Glutamatergic neuron (in vitro differentiated cells): ENCODE measurements at regions not wholly inside any gene's neighbourhood (a gene's known extent, or its start where the extent isn't known, plus 50 kb on each side); places are given as distances from the start of the nearest gene placed in this dataset.

Source experiments
- DNase-seq: peaks from one replicate; pipeline ENCODE4 v3.0.0; 2022
- H3K27ac Mint-ChIP-seq: one replicate; pipeline ENCODE4 v1.8.0; 2020; ENCODE audit warnings: mild to moderate bottlenecking, mixed read lengths, inconsistent platforms; ENCODE audit not compliant: unreplicated experiment
- H3K27me3 Mint-ChIP-seq: one replicate; pipeline ENCODE4 v1.8.0; 2020; ENCODE audit warnings: mild to moderate bottlenecking, moderate library complexity, mixed read lengths, inconsistent platforms; ENCODE audit not compliant: unreplicated experiment
- H3K36me3 Mint-ChIP-seq: one replicate; pipeline ENCODE4 v1.8.0; 2020; ENCODE audit warnings: mild to moderate bottlenecking, mixed read lengths, inconsistent platforms; ENCODE audit not compliant: unreplicated experiment
- H3K4me1 Mint-ChIP-seq: one replicate; pipeline ENCODE4 v1.8.0; 2020; ENCODE audit warnings: mild to moderate bottlenecking, low read depth, mixed read lengths, inconsistent platforms; ENCODE audit not compliant: unreplicated experiment
- H3K4me3 Mint-ChIP-seq: one replicate; pipeline ENCODE4 v1.8.0; 2020; ENCODE audit warnings: mild to moderate bottlenecking, mixed read lengths, inconsistent platforms; ENCODE audit not compliant: unreplicated experiment
- H3K9me3 Mint-ChIP-seq: one replicate; pipeline ENCODE4 v1.8.0; 2020; ENCODE audit warnings: mild to moderate bottlenecking, moderate library complexity, mixed read lengths, inconsistent platforms; ENCODE audit not compliant: unreplicated experiment
- TF ChIP-seq, protein P1 (sequence below): fragments of 200-600 bp; sonication (generic); IDR thresholded peaks from one replicate; pipeline ENCODE4 v1.5.0; 2021; ENCODE audit not compliant: partially characterized antibody, unreplicated experiment

DNA sequence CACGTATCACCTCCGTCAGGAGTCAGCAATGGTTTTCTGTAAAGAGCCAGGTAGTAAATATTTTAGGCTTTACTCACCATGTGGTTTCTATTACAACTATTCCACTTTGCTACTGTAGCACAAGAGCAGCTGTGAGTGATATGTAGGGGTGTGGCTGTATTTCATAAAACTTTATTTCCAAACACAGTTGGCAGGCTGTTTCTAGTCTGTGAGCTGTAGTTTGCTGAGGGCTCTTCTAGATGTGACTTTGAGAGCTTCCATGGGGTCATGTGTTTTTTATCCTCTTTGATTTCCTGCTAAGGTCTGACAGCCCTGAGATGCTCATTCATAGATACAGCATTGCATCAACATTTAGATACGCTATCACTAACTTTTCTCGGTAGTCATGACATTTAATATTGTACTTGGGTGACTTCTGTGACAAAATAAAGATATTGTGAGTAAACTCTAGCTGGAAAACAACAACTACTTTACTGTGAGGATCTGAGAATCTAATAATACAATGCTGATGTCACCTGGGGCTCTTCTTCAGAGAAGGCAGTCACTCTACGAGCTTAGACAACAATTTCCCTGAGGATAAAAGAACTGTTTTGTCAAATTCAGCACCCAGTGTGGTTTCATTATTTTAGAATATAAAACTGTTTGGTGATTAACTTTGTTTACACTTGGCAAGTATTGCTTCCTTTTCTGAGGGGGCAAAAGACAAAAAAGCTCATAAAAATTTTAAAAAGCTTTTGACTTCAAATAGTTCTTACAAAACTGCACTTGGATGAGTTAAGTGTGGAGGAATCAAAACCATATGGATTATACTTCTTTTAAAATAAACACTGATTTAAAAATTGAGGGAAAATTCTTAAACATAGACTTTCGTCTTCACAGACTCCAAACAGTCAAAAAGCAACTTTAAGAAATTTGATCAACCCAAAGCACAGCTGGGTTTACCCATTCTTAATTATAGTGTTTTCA is 231.2 kb upstream of the DCN start:
- Mint-ChIP-seq H3K4me1 (peaks cover 3% of the 10 kb centered on the region), H3K36me3 (no peaks in the 10 kb centered on the region), H3K27me3 (no peaks in the 10 kb centered on the region), H3K9me3 (no peaks in the 10 kb centered on the region), H3K4me3 (no peak overlapping the region), H3K27ac (no peak overlapping the region)
- TF ChIP-seq, protein P1, sequence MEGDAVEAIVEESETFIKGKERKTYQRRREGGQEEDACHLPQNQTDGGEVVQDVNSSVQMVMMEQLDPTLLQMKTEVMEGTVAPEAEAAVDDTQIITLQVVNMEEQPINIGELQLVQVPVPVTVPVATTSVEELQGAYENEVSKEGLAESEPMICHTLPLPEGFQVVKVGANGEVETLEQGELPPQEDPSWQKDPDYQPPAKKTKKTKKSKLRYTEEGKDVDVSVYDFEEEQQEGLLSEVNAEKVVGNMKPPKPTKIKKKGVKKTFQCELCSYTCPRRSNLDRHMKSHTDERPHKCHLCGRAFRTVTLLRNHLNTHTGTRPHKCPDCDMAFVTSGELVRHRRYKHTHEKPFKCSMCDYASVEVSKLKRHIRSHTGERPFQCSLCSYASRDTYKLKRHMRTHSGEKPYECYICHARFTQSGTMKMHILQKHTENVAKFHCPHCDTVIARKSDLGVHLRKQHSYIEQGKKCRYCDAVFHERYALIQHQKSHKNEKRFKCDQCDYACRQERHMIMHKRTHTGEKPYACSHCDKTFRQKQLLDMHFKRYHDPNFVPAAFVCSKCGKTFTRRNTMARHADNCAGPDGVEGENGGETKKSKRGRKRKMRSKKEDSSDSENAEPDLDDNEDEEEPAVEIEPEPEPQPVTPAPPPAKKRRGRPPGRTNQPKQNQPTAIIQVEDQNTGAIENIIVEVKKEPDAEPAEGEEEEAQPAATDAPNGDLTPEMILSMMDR: no peak
- DNase-seq: no peak

DNA sequence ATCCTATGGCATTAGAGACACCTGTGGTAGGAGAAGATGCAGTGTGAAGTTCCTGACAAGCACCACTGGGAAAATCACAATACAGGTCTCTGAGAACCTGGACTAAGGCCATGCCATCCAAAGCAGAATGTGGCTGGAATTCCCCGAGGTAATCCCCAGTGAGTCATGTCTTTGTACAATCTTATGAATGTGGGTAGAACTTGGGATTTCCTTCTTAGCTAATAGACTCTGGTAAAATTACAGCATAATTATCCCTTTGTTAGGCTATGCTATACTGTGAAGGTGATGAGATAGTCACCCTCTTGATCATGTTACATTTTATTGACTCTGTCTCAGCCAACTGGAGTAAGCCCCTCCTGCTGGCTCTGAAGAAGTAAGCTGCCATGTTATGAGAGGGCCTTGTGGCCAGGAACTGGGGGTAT is 224.3 kb upstream of the DCN start:
- no peaks in the 10 kb centered on the region for H3K9me3 Mint-ChIP-seq
- DNase-seq: no peak

DNA sequence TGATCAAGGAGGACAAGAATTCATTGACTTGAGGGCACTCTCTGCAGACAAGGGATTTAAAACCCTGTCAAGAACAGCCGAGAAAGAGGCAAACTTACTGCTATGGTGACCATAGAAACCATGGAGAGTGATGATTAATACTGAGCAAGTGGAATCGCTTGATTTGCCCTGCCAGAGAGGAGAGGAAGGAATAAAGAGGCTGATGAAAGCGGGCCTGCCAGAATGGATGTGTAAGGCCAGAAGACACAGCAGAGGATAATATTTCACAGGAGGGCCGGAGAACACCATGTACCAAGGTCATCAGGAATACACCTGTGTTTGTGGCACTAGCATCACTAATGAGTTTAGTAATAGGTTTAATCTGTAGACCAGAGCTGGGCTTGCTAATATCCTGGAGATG is 221.8 kb upstream of the DCN start:
- H3K27me3 Mint-ChIP-seq: no peaks in the 10 kb centered on the region
- H3K27ac Mint-ChIP-seq: no peak overlapping the region
- TF ChIP-seq, protein P1: no peak
- H3K9me3 Mint-ChIP-seq: no peaks in the 10 kb centered on the region
- no peaks in the 10 kb centered on the region for H3K4me1 Mint-ChIP-seq
- no peak overlapping the region for H3K4me3 Mint-ChIP-seq
- no peak for DNase-seq
- no peaks in the 10 kb centered on the region for H3K36me3 Mint-ChIP-seq

More for the DNA sequence above, 224.3 kb upstream of the DCN start:
- Mint-ChIP-seq H3K4me3 (no peak overlapping the region), H3K4me1 (no peaks in the 10 kb centered on the region), H3K36me3 (no peaks in the 10 kb centered on the region), H3K27me3 (no peaks in the 10 kb centered on the region), H3K27ac (no peak overlapping the region)
- TF ChIP-seq, protein P1: no peak

DNA sequence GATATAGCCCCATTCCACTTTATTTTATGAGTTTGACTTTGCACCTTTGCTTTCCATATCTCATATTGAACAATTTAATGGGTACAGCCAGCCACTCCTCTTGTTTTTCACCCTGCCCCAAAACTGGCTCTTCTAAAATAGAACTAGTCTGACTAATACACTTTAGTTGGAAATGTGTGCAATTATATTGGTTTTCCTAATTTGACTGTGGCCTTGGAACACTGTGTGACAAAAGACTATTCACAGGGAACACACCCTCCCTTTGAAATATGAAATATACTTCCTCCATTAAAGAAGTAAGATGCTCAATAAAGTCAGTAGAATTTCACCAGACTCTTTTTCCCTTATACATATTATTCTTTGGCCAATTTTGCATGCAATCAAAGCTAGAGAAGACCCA is 218.6 kb upstream of the DCN start:
- Mint-ChIP-seq H3K27me3 (no peaks in the 10 kb centered on the region), H3K36me3 (no peaks in the 10 kb centered on the region), H3K4me1 (no peaks in the 10 kb centered on the region)

More for the DNA sequence above, 218.6 kb upstream of the DCN start:
- Mint-ChIP-seq H3K4me3 (no peak overlapping the region), H3K9me3 (no peaks in the 10 kb centered on the region), H3K27ac (no peak overlapping the region)
- DNase-seq: no peak
- TF ChIP-seq, protein P1: no peak
